NCI-H1436 treated with DMSO at 0.1 percent for 48 hours (cell line): ENCODE measurements at regions not wholly inside any gene's neighbourhood (a gene's known extent, or its start where the extent isn't known, plus 50 kb on each side); places are given as distances from the start of the nearest gene placed in this dataset.

Source experiments
- DNase-seq: peaks from one replicate; lab custom pipeline; 2025; lab: John Stamatoyannopoulos, UW

- DNase-seq, result no peak
Observed at GRCh38 chr1:239603530-239603929, 217.2 kb downstream of the CHRM3 start.

GRCh38 chr1:239606850-239607400 is 220.6 kb downstream of the CHRM3 start:
- no peak for DNase-seq

- DNase-seq, result no peak
Observed at GRCh38 chr1:239608469-239608868, 222.1 kb downstream of the CHRM3 start.

GRCh38 chr1:239612379-239612778 is 226.0 kb downstream of the CHRM3 start:
- no peak for DNase-seq

GRCh38 chr1:239616673-239617072 is 230.3 kb downstream of the CHRM3 start:
- DNase-seq, result no peak

GRCh38 chr1:239617259-239617658 is 230.9 kb downstream of the CHRM3 start:
- DNase-seq, result no peak

- no peak for DNase-seq
Observed at GRCh38 chr1:239617731-239618130, 231.4 kb downstream of the CHRM3 start.

GRCh38 chr1:239619190-239619589 is 232.8 kb downstream of the CHRM3 start:
- no peak for DNase-seq

GRCh38 chr1:239630767-239631166 is 244.4 kb downstream of the CHRM3 start:
- no peak for DNase-seq

GRCh38 chr1:239633432-239633831 is 247.1 kb downstream of the CHRM3 start:
- no peak for DNase-seq

- no peak for DNase-seq
Observed at GRCh38 chr1:239635276-239635675, 248.9 kb downstream of the CHRM3 start.

GRCh38 chr1:239636347-239636746 is 250.0 kb downstream of the CHRM3 start:
- no peak for DNase-seq

GRCh38 chr1:239644604-239645003 is 258.2 kb downstream of the CHRM3 start:
- no peak for DNase-seq

GRCh38 chr1:239647045-239647444 is 260.7 kb downstream of the CHRM3 start:
- DNase-seq, result no peak

GRCh38 chr1:239647964-239648632 is 261.7 kb downstream of the CHRM3 start:
- DNase-seq, result no peak

GRCh38 chr1:239655023-239655422 is 268.7 kb downstream of the CHRM3 start:
- no peak for DNase-seq

- no peak for DNase-seq
Observed at GRCh38 chr1:239657291-239657690, 270.9 kb downstream of the CHRM3 start.

- DNase-seq, result no peak
Observed at GRCh38 chr1:239662950-239663349, 276.6 kb downstream of the CHRM3 start.

GRCh38 chr1:239672256-239672655 is 285.9 kb downstream of the CHRM3 start:
- DNase-seq, result no peak

GRCh38 chr1:239675735-239676134 is 289.4 kb downstream of the CHRM3 start:
- DNase-seq, result no peak

- no peak for DNase-seq
Observed at GRCh38 chr1:239676522-239677273, 290.3 kb downstream of the CHRM3 start.

- no peak for DNase-seq
Observed at GRCh38 chr1:239677362-239677761, 291.0 kb downstream of the CHRM3 start.

- no peak for DNase-seq
Observed at GRCh38 chr1:239678181-239678580, 291.8 kb downstream of the CHRM3 start.
